HEK293T (cell line): ENCODE measurements at regions not wholly inside any gene's neighbourhood (a gene's known extent, or its start where the extent isn't known, plus 50 kb on each side); places are given as distances from the start of the nearest gene placed in this dataset.

Experiments used
- BHLHE40 ChIP-seq: fragments of 450-650 bp; IDR thresholded peaks from 2 replicates; pipeline ENCODE4 v1.6.1; 2016; ENCODE audit warnings: mild to moderate bottlenecking, moderate library complexity, borderline replicate concordance
- ELF4 ChIP-seq: fragments of 450-650 bp; IDR thresholded peaks from 2 replicates; pipeline ENCODE4 v1.6.1; 2017; ENCODE audit warnings: antibody characterized with exemption
- FOXA1 ChIP-seq: fragments of 450-650 bp; IDR thresholded peaks from 2 replicates; pipeline ENCODE4 v1.6.1; 2016; ENCODE audit warnings: mild to moderate bottlenecking
- FOXK2 ChIP-seq: fragments of 450-650 bp; IDR thresholded peaks from 2 replicates; pipeline ENCODE4 v1.6.1; 2016; ENCODE audit warnings: mild to moderate bottlenecking
- FOXM1 ChIP-seq: fragments of 450-650 bp; IDR thresholded peaks from 2 replicates; pipeline ENCODE4 v1.6.1; 2017; ENCODE audit warnings: mild to moderate bottlenecking, borderline replicate concordance
- HDGF ChIP-seq: fragments of 450-650 bp; IDR thresholded peaks from 2 replicates; pipeline ENCODE4 v1.6.1; 2017; ENCODE audit warnings: antibody characterized with exemption, borderline replicate concordance
- L3MBTL2 ChIP-seq: fragments of 450-650 bp; conservative IDR thresholded peaks from 2 replicates; pipeline ENCODE4 v1.6.1; 2016; ENCODE audit warnings: mild to moderate bottlenecking
- LEF1 ChIP-seq: fragments of 450-650 bp; IDR thresholded peaks from 2 replicates; pipeline ENCODE4 v1.6.1; 2017; ENCODE audit warnings: mild to moderate bottlenecking, borderline replicate concordance
- SP1 ChIP-seq: fragments of 450-650 bp; IDR thresholded peaks from 2 replicates; pipeline ENCODE4 v1.6.1; 2017
- SUZ12 ChIP-seq: fragments of 450-650 bp; IDR thresholded peaks from 2 replicates; pipeline ENCODE4 v1.6.1; 2016; ENCODE audit warnings: mild to moderate bottlenecking
- ZNF384 ChIP-seq: fragments of 450-650 bp; IDR thresholded peaks from 2 replicates; pipeline ENCODE4 v1.6.1; 2016
- TF ChIP-seq, protein P1 (sequence below): fragments of 450-650 bp; IDR thresholded peaks from 2 replicates; pipeline ENCODE4 v1.6.1; 2016

DNA sequence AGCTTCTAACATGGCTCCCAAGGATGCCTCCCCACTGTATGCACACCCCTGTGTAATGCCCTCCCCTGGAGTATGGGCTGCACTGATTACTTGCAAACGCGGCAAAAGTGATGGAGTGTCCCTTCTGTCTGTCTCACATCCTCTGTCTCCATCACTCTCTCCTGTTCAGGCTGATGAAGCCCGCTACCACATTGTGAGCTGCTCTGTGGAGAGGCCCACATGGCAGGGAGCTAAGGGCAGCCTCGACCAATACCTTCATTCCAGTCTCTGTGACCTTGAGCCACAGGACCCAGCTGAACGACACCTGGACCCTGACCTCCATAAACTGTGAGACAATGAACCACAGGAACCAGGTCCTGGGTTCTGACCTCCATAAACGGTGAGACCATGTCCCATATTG lies 154.1 kb upstream of the ETV3 start:
- TF ChIP-seq SUZ12 (no peak), BHLHE40 (no peak), FOXA1 (no peak), ELF4 (no peak), FOXK2 (no peak), LEF1 (no peak), ZNF384 (no peak), HDGF (no peak), FOXM1 (no peak), L3MBTL2 (no peak), SP1 (no peak)
- TF ChIP-seq, protein P1, sequence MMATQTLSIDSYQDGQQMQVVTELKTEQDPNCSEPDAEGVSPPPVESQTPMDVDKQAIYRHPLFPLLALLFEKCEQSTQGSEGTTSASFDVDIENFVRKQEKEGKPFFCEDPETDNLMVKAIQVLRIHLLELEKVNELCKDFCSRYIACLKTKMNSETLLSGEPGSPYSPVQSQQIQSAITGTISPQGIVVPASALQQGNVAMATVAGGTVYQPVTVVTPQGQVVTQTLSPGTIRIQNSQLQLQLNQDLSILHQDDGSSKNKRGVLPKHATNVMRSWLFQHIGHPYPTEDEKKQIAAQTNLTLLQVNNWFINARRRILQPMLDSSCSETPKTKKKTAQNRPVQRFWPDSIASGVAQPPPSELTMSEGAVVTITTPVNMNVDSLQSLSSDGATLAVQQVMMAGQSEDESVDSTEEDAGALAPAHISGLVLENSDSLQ: no peak
